ENCODE measurements at regions not wholly inside any gene's neighbourhood (a gene's known extent, or its start where the extent isn't known, plus 50 kb on each side); places are given as distances from the start of the nearest gene placed in this dataset.

DNA sequence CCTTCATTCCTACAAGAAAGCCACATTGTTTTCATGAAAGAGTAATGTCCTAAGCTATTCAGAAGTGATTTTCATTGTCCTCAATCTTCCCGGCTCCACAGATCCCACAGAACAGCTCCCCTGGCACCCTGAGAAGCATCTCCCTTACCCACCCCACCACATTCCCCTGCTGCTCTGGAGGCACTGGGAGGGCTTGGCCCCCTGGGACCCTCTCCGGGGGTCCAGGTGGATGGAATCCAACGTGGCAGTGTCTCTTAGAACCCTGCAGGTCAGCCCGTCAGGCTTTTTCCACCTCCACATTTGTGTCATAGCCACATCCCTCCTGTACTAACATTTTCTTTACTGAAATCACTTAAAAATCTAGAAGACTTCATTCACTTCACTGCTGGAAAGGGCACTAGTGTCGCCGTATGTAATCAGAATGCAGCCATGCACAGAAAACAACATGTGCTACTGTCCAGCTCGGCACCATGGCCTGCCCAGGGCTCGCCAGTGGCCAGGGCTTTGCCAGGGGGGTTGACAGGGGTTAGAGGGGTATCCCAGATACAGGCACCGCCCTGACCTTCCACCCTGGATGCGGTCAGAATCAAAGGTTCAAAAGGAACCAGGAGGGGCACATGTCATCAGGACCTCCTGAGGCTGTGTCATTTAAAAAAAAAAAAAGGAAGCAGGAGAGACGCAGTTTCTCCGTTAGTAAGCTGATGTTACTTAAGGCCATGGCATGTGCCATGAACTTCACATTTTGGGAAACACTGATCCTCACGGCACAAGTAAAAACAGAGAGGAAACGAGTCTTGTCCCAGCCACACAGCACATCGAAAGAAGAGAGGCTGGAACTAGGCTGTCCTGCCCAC lies 106.3 kb downstream of the LSM3 start:
- Histone ChIP-seq H3K9me3 (no peaks in the 10 kb centered on the region), H3K4me3 (replicated peaks in 1 of 3) (no peak overlapping the region), H3K4me1 (peaks cover 0 to 3% of the 10 kb centered on the region in 2 donors), H3K27ac (no peak overlapping the region), H3K36me3 (no peaks in the 10 kb centered on the region), H3K27me3 (no peaks in the 10 kb centered on the region)
- TF ChIP-seq POLR2A (IDR thresholded peaks at IDR 0.05): no peak
- TF ChIP-seq, protein P1, sequence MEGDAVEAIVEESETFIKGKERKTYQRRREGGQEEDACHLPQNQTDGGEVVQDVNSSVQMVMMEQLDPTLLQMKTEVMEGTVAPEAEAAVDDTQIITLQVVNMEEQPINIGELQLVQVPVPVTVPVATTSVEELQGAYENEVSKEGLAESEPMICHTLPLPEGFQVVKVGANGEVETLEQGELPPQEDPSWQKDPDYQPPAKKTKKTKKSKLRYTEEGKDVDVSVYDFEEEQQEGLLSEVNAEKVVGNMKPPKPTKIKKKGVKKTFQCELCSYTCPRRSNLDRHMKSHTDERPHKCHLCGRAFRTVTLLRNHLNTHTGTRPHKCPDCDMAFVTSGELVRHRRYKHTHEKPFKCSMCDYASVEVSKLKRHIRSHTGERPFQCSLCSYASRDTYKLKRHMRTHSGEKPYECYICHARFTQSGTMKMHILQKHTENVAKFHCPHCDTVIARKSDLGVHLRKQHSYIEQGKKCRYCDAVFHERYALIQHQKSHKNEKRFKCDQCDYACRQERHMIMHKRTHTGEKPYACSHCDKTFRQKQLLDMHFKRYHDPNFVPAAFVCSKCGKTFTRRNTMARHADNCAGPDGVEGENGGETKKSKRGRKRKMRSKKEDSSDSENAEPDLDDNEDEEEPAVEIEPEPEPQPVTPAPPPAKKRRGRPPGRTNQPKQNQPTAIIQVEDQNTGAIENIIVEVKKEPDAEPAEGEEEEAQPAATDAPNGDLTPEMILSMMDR (IDR thresholded peaks at IDR 0.05): no peak
- intact Hi-C loops (cut with DNase I): no loop called here
- DNase-seq: no peak
- 76 to 78% methylated on average over 13 to 15 of the region's 15 CpGs for WGBS, 2 donors

DNA sequence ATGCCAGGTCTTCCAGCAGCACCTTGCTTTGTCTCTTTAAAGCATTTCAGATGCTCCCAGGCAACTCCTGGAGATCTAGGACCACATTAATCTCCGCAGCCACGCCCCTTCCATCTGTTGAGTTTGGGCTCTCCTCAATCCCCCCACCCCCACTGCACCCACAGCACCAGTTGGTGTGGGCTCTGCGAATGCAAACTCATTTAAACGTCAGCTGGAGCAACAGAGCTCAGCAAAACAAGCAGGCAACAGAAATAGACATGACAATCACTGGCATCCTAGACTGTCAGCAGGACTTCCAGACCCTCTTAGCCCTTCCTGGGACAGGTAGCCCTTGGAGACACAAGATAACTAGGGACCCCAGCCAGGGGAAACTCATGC lies 106.9 kb downstream of the LSM3 start:
- H3K4me1 ChIP-seq: peaks cover 4 to 9% of the 10 kb centered on the region in 2 donors
- H3K9me3 ChIP-seq: no peaks in the 10 kb centered on the region
- no peaks in the 10 kb centered on the region for H3K27me3 ChIP-seq
- H3K4me3 ChIP-seq (replicated peaks in 1 of 3): no peak overlapping the region
- H3K27ac ChIP-seq: no peak overlapping the region
- intact Hi-C loops (cut with DNase I): no loop called here
- no peak for TF ChIP-seq POLR2A (IDR thresholded peaks at IDR 0.05)
- TF ChIP-seq, protein P1 (IDR thresholded peaks at IDR 0.05): no peak
- 79 to 88% methylated on average over 4 of the region's 4 CpGs for WGBS, 2 donors
- no peak for DNase-seq
- no peaks in the 10 kb centered on the region for H3K36me3 ChIP-seq

DNA sequence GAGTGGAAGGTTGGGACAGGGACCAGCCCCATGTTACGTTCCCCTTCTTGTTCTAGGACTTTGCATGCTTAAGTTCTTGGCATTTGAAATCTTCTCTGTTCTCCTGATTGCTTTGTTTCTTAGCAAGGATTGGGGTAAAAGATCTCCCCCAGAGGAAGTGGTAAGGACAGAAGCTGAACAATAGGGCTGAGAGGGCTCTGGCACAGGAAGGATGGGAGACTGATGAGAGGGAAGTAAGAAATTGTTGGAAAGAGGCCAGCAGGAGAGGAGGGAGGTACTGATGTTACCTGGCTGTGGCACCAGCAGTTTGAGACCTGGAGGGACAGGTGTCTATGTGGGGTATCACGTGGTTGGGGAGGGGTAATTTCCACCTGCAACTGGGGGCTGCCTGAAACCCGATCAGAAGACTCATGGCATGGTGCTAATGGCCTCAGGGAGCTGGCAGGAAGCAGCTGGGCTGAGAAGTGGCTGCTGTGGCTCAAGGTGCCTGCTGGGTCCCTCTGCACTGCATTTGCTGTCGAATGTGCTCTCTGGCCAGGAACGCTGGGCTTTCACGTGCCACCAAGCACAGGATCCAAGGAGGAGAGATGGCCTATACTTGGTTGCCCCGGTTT lies 108.4 kb downstream of the LSM3 start:
- Histone ChIP-seq H3K9me3 (no peaks in the 10 kb centered on the region), H3K27ac (no peak overlapping the region), H3K4me1 (peaks cover 7 to 18% of the 10 kb centered on the region in 2 donors), H3K27me3 (no peaks in the 10 kb centered on the region), H3K36me3 (no peaks in the 10 kb centered on the region), H3K4me3 (replicated peaks in 1 of 3) (no peak overlapping the region)
- 75 to 81% methylated on average over 3 to 7 of the region's 7 CpGs for WGBS, 2 donors
- intact Hi-C loops (cut with DNase I): no loop called here
- no peak for TF ChIP-seq POLR2A (IDR thresholded peaks at IDR 0.05)
- TF ChIP-seq, protein P1 (IDR thresholded peaks at IDR 0.05): no peak
- no peak for DNase-seq

DNA sequence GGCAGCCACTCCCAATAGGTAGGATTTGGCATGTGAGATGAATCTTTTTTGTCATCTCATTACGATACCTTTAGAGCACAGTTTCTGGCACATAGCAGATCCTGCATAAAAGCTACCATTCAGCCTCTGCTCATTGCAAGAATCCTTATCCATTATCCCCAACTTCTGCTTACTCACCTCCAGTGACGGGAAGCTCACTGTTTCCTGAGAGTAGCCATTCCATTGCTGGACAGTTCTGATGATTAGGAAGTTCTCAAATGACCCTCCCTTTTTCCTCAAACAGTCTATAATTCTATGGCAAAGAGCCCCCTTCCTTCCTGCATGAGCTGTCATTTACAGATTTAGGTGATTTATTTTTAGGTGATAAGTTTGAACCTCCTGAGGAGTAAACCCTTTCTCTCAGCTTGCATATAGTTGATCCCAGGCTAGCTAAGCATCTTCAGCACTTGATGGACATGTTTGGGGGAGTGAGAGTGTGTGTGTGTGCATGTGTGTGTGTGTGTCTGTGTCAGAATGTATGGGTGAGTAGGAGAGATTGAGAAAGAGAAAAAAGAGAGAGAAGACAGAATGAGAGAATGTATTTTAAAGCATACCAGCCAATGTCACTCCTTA lies 109.7 kb downstream of the LSM3 start:
- H3K4me1 ChIP-seq: peaks cover 7 to 18% of the 10 kb centered on the region in 2 donors
- H3K9me3 ChIP-seq: no peaks in the 10 kb centered on the region
- no peak for DNase-seq
- TF ChIP-seq, protein P1 (IDR thresholded peaks at IDR 0.05): no peak
- no peak for TF ChIP-seq POLR2A (IDR thresholded peaks at IDR 0.05)
- intact Hi-C loops (cut with DNase I): no loop called here
- no peaks in the 10 kb centered on the region for H3K27me3 ChIP-seq
- H3K36me3 ChIP-seq: no peaks in the 10 kb centered on the region
- WGBS, 2 donors: 91 to 94% methylated on average over 2 of the region's 2 CpGs
- H3K27ac ChIP-seq: no peak overlapping the region
- H3K4me3 ChIP-seq (replicated peaks in 1 of 3): no peak overlapping the region

All from thyroid gland (tissue), 4 donors.